ENCODE measurements at regions not wholly inside any gene's neighbourhood (a gene's known extent, or its start where the extent isn't known, plus 50 kb on each side); places are given as distances from the start of the nearest gene placed in this dataset.

DNA sequence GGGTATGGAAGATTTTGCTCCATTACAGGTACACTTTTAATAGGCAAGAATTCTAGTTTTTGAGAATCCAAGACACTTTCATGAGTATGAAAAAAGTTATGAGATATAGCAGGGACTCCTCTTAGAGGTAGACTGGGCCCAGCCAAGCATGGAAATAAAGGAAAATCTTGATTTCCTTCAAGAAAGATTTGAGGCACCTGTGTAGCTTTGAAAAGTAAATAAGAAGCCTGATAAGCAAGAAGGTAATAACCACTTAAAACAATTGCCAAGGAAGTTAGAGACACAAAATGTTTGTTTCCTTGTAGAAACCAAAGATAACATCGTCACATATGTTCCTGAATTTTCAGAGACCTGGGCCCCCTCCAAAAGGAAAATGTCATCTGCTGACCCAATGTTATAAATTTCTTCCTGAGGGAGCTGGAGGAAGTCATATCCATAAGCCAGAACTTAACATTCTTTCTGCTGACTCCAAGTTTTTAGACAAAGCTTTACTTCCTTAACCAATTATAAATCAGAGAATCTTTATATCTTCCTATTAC is 314.5 kb upstream of the ANO3 start:
- no peak for TF ChIP-seq POLR2A (IDR thresholded peaks at IDR 0.05)
- TF ChIP-seq, protein P1, sequence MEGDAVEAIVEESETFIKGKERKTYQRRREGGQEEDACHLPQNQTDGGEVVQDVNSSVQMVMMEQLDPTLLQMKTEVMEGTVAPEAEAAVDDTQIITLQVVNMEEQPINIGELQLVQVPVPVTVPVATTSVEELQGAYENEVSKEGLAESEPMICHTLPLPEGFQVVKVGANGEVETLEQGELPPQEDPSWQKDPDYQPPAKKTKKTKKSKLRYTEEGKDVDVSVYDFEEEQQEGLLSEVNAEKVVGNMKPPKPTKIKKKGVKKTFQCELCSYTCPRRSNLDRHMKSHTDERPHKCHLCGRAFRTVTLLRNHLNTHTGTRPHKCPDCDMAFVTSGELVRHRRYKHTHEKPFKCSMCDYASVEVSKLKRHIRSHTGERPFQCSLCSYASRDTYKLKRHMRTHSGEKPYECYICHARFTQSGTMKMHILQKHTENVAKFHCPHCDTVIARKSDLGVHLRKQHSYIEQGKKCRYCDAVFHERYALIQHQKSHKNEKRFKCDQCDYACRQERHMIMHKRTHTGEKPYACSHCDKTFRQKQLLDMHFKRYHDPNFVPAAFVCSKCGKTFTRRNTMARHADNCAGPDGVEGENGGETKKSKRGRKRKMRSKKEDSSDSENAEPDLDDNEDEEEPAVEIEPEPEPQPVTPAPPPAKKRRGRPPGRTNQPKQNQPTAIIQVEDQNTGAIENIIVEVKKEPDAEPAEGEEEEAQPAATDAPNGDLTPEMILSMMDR (IDR thresholded peaks at IDR 0.05), result no peak
- no peak for TF ChIP-seq POLR2AphosphoS5 (IDR thresholded peaks at IDR 0.05)
